ENCODE measurements at regions not wholly inside any gene's neighbourhood (a gene's known extent, or its start where the extent isn't known, plus 50 kb on each side); places are given as distances from the start of the nearest gene placed in this dataset.

DNA sequence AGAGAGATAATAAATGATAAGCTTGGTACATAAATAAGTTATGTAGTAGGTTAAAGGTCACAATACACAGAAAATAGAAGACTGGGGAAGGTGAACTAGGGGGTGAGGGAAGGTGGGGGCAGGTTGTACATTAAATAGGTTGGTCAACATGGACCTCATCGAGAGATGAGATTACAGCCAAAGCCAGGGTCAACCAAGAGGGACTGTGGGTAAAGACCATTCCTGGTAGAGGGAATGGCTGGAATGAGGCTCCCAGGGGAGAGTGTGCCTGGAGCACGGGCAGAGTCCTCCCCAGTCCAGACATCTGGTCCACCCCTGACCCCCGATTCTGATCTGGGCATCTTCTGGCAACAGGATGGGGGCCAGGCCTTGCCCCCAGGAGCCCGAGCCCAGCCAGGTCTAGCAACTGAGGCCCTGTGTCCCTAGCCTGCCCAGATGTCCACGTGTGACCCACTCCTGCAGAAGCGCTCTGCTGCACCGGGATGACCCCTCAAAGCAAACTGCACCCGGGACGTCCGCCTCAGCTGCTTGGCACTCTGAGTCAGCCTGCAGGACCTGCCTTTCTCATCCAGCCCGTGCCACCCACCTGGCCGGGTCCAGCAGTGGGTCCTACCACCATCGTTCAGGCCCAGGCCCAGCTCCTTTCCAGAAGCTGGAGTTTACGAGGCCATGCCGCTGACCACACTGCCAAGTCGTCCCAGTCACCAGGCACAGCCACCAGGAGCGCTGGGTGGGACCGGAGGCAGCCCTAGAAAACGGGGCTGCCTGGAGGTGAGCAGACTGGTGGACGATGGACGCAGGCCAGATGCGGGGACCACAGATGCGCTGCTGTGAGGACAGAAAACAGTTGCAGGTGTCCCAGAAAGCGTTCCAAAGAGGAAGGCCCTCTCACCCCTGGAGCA, 56.2 kb upstream of the ID2 start:
- Histone ChIP-seq H3K4me1 (ENCODE audit: control insufficient read depth, insufficient read depth, low read length) (no peaks in the 10 kb centered on the region), H3K9me3 (replicated peaks; ENCODE audit: low read length) (no peaks in the 10 kb centered on the region), H3K27me3 (ENCODE audit: control insufficient read depth, insufficient read depth, low read length) (peaks cover 1% of the 10 kb centered on the region), H3K4me3 (ENCODE audit: low read length) (no peak overlapping the region), H3K36me3 (ENCODE audit: insufficient read depth, low read length) (no peaks in the 10 kb centered on the region), H3K4me2 (ENCODE audit: low read length) (no peak overlapping the region), H3K9ac (ENCODE audit: low read depth, low read length) (no peak overlapping the region)

DNA sequence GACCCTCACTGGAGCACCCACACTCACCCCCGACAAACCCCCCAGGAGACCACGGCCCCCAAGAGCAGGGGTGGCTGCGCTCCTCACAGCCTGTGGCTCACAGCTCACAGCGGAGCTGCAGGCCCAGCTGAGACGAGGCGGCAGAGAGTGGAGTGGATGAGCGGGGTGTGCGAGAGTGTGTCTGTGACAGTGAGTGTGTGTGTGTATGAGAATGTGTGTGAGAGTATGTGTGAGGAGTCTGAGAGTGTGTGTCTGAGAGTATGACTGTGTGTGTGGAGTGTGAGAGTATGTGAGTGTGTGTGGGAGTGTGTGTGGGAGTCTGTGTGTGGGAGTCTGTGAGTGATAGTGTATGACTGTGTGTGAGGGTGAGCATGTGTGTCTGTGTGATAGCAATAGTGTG, 55.3 kb upstream of the ID2 start:
- no peak overlapping the region for H3K9ac ChIP-seq (ENCODE audit: low read depth, low read length)
- no peaks in the 10 kb centered on the region for H3K36me3 ChIP-seq (ENCODE audit: insufficient read depth, low read length)
- H3K4me3 ChIP-seq (ENCODE audit: low read length) = no peak overlapping the region
- H3K4me2 ChIP-seq (ENCODE audit: low read length) = no peak overlapping the region
- no peaks in the 10 kb centered on the region for H3K9me3 ChIP-seq (replicated peaks; ENCODE audit: low read length)
- no peaks in the 10 kb centered on the region for H3K4me1 ChIP-seq (ENCODE audit: control insufficient read depth, insufficient read depth, low read length)
- no peaks in the 10 kb centered on the region for H3K27me3 ChIP-seq (ENCODE audit: control insufficient read depth, insufficient read depth, low read length)

DNA sequence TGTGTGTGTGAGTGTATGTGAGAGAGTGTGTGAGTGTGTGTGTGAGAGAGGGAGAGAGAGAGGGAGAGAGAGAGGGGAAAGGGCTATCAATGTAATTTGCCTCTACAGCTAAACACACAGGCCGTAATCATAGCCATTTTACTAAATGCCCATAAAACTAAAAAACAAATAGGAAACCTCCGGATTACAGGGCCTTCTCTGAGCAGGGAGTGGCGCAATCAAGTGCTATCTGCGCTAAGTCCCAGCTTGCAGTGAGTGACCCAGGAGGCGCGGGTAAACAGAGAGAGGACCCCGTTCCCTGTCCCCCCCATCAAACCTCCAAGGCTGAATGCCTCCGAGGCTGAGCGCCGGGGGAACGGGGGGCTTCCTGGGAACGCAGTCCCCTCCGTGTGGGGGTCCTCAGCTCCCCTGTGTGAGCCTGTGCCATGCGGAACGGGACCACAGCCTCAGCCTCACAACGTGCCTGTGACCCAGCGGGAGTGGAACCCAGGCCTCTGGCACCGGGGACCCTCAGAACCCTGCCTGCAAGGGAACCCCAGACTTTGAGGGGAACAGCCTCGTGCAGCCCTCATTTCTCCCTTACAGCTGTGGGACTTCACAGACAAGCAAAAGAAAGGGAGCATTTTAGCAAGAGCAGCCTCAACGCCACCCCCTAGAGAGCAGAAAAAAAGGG, 54.7 kb upstream of the ID2 start:
- no peak overlapping the region for H3K4me3 ChIP-seq (ENCODE audit: low read length)
- H3K9me3 ChIP-seq (replicated peaks; ENCODE audit: low read length) = no peaks in the 10 kb centered on the region
- no peak overlapping the region for H3K4me2 ChIP-seq (ENCODE audit: low read length)
- no peaks in the 10 kb centered on the region for H3K4me1 ChIP-seq (ENCODE audit: control insufficient read depth, insufficient read depth, low read length)
- H3K9ac ChIP-seq (ENCODE audit: low read depth, low read length) = no peak overlapping the region
- no peaks in the 10 kb centered on the region for H3K36me3 ChIP-seq (ENCODE audit: insufficient read depth, low read length)
- no peaks in the 10 kb centered on the region for H3K27me3 ChIP-seq (ENCODE audit: control insufficient read depth, insufficient read depth, low read length)

DNA sequence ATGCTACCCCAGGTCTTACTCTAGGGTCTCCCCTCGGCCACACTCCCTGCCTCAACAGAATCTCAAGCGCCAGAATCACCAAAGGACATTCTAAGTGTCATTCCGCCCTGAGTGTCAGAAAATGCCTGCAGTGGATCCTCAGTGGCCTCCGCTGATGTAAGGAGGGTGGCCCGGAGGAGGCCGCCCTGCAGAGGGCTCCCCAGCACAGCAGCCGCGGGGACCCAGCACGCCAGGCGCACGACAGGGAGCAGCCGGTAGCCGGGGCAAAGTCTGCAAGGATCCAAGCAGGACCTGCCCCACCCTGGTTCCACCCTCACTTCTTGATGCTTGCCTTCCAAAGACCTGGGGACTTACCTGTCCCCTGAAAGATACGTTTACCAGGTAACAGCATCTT, 54.2 kb upstream of the ID2 start:
- Histone ChIP-seq H3K9me3 (replicated peaks; ENCODE audit: low read length) (no peaks in the 10 kb centered on the region), H3K27me3 (ENCODE audit: control insufficient read depth, insufficient read depth, low read length) (no peaks in the 10 kb centered on the region), H3K4me1 (ENCODE audit: control insufficient read depth, insufficient read depth, low read length) (no peaks in the 10 kb centered on the region), H3K9ac (ENCODE audit: low read depth, low read length) (no peak overlapping the region), H3K4me2 (ENCODE audit: low read length) (no peak overlapping the region), H3K36me3 (ENCODE audit: insufficient read depth, low read length) (no peaks in the 10 kb centered on the region), H3K4me3 (ENCODE audit: low read length) (no peak overlapping the region)

DNA sequence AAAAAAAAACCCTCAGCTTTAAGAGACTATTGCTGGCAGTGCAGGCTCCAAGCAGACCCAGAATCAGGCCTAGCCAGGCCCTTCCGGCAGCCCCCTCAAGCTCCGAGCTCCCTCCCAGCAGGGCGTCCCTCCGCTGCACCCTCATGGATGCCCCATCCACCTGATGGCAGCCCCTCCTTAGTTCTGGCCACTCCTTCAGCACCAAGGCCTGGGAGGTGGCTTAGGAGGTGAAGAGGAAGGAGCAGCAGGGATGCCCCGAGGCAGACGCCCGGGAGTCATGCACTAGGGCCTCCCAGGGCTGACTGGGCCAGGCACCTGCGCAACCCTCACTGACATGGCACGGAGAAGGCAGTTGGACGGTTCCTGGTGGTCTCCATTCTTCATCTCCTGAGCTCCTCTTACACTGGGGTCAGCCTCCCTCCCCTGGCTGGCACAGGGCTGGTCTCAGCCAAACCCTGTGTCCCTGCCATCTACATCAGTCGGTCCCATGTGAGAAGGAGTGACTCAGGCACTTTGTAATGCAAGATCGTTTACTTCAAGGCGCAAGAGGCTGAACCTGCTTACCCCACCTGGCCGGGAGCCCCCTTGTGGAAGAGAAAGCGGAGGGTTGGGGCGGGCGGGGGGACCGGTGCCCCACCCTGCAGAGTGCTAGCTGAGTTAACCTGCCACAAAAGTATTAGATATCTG, 53.5 kb upstream of the ID2 start:
- no peaks in the 10 kb centered on the region for H3K9me3 ChIP-seq (replicated peaks; ENCODE audit: low read length)
- H3K4me3 ChIP-seq (ENCODE audit: low read length) = no peak overlapping the region
- H3K4me1 ChIP-seq (ENCODE audit: control insufficient read depth, insufficient read depth, low read length) = peaks cover 3% of the 10 kb centered on the region
- no peaks in the 10 kb centered on the region for H3K36me3 ChIP-seq (ENCODE audit: insufficient read depth, low read length)
- H3K9ac ChIP-seq (ENCODE audit: low read depth, low read length) = no peak overlapping the region
- no peak overlapping the region for H3K4me2 ChIP-seq (ENCODE audit: low read length)
- H3K27me3 ChIP-seq (ENCODE audit: control insufficient read depth, insufficient read depth, low read length) = no peaks in the 10 kb centered on the region

DNA sequence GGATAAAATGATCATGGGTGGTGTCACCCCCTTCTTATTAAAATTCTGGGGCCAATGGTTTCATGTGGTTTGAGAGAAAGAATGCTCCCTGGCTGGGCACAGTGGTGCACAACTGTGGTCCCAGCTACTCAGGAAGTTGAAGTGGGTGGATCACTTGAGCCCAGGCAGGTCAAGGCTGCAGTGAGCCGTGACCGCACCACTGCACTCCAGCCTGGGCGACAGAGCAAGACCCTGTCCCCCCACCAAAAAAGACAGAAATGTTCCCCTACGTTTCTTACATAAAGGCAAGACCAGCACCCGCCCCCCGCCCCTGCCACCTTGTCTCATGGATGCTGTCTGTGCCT, 53.0 kb upstream of the ID2 start:
- Histone ChIP-seq H3K27me3 (ENCODE audit: control insufficient read depth, insufficient read depth, low read length) (no peaks in the 10 kb centered on the region), H3K4me1 (ENCODE audit: control insufficient read depth, insufficient read depth, low read length) (peaks cover 7% of the 10 kb centered on the region)

DNA sequence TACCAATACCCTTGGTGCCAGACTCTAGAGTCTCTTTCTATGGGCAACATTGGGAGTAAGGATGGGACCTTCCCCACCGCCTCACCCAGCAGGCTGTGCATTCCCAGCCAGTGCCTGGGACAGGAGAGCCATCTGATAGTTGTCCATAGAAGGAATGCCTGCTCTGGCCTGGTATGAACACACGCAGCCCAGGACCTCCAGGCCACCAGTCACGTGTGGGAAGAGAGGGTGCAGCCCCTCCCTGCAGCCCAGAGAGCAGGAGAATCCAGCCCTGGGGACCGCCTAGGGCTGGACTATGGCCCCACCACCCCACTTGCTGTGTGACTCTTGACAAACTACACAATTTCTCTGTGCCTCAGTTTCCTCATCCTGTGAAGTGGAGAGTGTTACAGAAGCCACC, 52.5 kb upstream of the ID2 start:
- H3K4me3 ChIP-seq (ENCODE audit: low read length) = no peak overlapping the region
- no peaks in the 10 kb centered on the region for H3K27me3 ChIP-seq (ENCODE audit: control insufficient read depth, insufficient read depth, low read length)
- no peak overlapping the region for H3K9ac ChIP-seq (ENCODE audit: low read depth, low read length)
- H3K4me2 ChIP-seq (ENCODE audit: low read length) = no peak overlapping the region
- H3K36me3 ChIP-seq (ENCODE audit: insufficient read depth, low read length) = no peaks in the 10 kb centered on the region
- H3K4me1 ChIP-seq (ENCODE audit: control insufficient read depth, insufficient read depth, low read length) = peaks cover 13% of the 10 kb centered on the region
- no peaks in the 10 kb centered on the region for H3K9me3 ChIP-seq (replicated peaks; ENCODE audit: low read length)

More for the DNA sequence above, 53.0 kb upstream of the ID2 start:
- H3K4me3 ChIP-seq (ENCODE audit: low read length) = no peak overlapping the region
- no peak overlapping the region for H3K4me2 ChIP-seq (ENCODE audit: low read length)
- no peaks in the 10 kb centered on the region for H3K36me3 ChIP-seq (ENCODE audit: insufficient read depth, low read length)
- no peaks in the 10 kb centered on the region for H3K9me3 ChIP-seq (replicated peaks; ENCODE audit: low read length)
- H3K9ac ChIP-seq (ENCODE audit: low read depth, low read length) = no peak overlapping the region

DNA sequence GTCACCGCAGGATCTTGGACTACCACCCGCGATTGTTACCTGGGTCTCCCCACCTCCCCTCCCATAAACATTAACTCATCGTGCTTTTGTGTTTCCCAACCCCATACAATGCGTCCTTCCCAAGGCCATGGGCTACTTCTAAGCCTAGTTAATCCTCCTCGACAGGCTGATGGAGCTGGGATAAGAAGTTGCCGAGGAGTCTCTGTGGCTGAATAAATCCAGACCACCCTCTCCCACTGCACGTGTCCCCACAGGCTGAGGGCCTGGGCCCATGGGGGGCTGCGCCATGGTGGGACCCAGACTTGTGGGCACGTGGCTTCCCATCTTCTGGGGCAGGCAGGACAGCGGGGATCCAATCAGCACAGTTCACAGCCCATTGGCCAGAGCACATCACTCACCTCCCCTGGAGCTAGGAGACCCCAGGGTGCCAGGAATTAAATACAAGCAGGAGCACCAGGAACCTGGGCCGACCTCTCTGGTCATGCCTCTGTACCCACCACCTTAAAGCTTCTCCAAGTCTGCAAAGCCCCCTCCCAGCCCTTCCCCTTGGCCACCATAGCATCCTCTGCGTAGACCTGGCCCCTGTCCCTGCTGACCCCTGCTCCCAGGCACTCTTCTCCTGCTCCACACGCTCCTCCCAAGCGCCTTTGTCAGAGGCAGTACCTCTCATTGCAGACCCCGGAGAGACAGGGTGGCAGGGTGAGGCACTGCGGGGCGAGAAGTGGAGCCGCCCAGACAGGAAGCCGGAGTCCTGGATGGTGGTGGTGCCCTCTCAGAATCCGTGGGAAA, 51.0 kb upstream of the ID2 start:
- Histone ChIP-seq H3K4me3 (ENCODE audit: low read length) (no peak overlapping the region), H3K9ac (ENCODE audit: low read depth, low read length) (no peak overlapping the region), H3K4me2 (ENCODE audit: low read length) (no peak overlapping the region), H3K9me3 (replicated peaks; ENCODE audit: low read length) (no peaks in the 10 kb centered on the region), H3K4me1 (ENCODE audit: control insufficient read depth, insufficient read depth, low read length) (peaks cover 14% of the 10 kb centered on the region), H3K27me3 (ENCODE audit: control insufficient read depth, insufficient read depth, low read length) (no peaks in the 10 kb centered on the region), H3K36me3 (ENCODE audit: insufficient read depth, low read length) (no peaks in the 10 kb centered on the region)

DNA sequence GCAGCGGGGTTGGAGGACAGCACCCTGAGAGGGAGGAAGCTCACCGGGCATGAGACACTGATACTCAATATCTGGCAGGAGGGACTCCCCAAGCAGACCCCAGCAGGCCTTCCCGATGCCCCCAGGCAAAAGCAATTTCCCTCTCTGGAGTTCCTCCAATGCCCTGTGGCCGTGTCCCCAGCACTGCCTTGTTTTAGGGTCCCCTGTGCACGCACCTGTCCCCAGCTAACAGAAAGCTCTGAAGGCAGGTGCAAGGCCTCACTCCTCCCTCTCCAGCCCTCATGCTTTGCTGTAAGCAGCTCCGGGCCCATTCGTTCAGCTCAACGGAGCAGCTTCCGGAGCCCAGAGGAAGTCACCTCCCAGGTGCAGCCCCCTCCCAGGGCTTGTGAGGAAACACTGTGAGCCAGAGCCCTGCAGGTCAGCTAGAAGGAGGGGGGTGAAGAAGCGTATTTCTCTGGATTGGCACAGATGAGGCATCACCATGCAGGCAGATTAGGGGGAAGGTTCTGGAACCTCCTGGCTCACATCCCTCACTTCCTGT, 50.3 kb upstream of the ID2 start:
- no peak overlapping the region for H3K9ac ChIP-seq (ENCODE audit: low read depth, low read length)
- no peaks in the 10 kb centered on the region for H3K9me3 ChIP-seq (replicated peaks; ENCODE audit: low read length)
- peaks cover 15% of the 10 kb centered on the region for H3K4me1 ChIP-seq (ENCODE audit: control insufficient read depth, insufficient read depth, low read length)
- no peaks in the 10 kb centered on the region for H3K36me3 ChIP-seq (ENCODE audit: insufficient read depth, low read length)
- no peaks in the 10 kb centered on the region for H3K27me3 ChIP-seq (ENCODE audit: control insufficient read depth, insufficient read depth, low read length)
- no peak overlapping the region for H3K4me2 ChIP-seq (ENCODE audit: low read length)
- H3K4me3 ChIP-seq (ENCODE audit: low read length) = no peak overlapping the region

Data from skeletal muscle satellite cell (primary cell).